ENCODE measurements at regions not wholly inside any gene's neighbourhood (a gene's known extent, or its start where the extent isn't known, plus 50 kb on each side); places are given as distances from the start of the nearest gene placed in this dataset.
"Not testable (repeated sequence)": the region's sequence is repeated elsewhere in the genome, so short reads cannot be mapped to it uniquely, and the experiment has no call there.

GRCh38 chr4:111930659-111931058 lies 214.6 kb upstream of the FAM241A start:
- no peak for DNase-seq

GRCh38 chr4:111933703-111934102 lies 211.6 kb upstream of the FAM241A start:
- DNase-seq = no peak

DNA sequence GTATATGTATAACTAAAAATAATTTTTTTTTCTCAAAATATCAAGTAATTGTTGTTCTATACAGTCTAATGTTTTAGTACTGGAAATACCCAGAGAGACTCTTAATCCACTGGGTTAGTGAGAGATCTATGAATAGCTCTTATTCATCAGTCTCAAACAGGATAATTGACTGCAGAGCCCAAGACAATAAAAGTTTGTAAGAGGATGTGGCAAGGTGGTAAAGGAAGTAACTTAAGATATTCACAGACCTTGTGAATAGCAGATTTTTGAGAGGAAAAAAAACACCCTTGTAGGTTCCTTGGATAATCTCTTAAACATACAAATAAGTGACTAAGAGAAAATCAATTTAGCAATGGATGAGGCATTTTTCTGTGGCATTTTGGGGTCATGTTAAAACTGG lies 210.9 kb upstream of the FAM241A start:
- no peak for DNase-seq

DNA sequence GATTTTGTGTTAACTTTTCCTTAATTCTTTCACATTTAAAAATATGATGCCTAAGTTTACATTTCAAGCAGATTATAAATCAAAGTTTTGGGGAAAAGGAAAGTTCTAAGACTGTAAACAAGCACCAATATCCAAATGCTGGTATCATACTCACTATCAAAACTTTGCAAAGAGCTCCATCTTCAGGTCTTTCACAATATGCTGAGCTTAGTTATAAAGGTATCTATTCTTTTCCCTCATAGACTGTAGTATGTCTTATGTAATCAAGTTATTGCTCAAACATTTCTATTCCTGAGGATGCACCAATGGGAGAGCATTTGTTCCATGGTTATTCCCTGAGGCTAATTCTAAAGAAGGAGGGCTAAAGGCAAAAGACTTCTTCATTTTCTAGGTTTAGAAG lies 207.9 kb upstream of the FAM241A start:
- DNase-seq = peak; percentile 5

- DNase-seq = no peak
These were observed 203.3 kb upstream of the FAM241A start for GRCh38 chr4:111941957-111942356.

DNA sequence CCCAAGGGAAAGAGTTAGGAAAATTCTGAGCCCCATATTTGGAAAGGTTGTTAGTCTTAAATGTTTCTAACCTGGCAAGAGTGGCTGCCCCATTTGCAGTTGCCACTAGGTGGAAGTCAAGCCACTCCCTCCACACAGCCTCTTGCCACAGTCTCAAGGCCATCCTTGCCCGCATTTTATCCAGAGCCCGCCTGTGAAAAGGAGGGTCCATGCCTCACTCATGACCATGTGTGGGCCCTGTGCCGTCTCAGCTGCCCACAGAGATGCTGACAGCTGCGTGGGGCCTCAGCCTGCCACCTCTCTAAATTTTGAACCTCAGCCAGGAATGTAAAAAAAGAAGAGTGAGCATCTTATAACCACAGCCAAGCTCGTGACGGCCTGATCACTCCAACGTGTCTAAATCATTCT lies 201.5 kb upstream of the FAM241A start:
- DNase-seq = peak; percentile 15

DNA sequence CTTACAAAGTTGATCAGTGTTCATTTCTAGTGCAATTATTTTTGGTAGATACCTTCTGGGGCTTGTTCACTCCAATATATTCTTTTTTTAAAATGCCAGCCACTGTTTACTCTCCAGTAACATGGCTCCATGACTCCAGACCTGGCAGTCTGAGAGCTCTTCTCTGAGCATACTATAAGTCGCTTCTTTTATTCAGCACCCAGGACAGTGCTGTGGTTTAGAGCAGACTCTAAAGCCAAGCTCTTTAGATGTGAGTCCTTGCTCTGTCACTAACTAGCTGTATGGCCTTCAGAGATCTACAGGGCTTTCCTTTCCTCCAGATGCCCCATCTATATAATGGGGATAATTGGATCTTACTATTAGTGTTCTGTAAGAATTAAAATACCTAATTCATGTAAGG lies 200.2 kb upstream of the FAM241A start:
- DNase-seq = no peak

DNA sequence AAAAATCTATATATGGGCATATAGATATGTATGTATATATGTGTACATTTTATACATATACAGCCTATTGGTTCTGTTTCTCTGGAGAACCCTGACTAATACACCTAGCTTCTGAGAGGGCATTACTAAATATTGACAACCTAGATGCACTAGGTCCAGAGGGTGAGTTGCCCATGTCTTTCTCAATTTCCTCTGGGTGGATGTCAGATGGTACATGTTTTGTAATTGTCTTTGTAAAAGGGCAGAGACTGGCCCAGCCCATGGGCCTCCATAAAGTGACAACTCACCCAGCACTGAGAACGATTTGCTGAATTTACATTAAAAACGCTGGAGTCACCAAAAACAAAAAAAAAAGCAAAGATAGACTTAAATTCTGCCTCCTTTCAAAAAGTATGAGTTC lies 198.5 kb upstream of the FAM241A start:
- DNase-seq = no peak

DNA sequence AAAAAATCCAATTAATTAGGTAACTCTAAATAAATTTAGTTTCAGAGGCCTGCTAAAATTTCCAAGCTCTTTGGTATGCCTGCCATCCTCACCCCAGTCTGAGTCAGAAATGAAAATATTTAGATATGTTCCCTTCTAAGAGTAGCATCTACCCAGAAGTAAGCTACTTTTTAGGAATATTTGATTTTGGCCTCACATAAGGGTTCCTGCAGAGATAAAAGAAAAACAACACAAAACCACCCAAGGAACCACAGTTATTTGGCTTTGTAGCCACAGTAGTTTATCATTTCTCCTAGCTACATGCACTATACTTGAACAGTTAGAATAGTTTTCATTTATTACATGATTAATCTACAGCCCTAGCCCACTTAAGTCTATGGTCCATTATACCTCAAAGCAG lies 192.6 kb upstream of the FAM241A start:
- no peak for DNase-seq

GRCh38 chr4:111954550-111954949 lies 190.7 kb upstream of the FAM241A start:
- DNase-seq = no peak

GRCh38 chr4:111955001-111955400 lies 190.3 kb upstream of the FAM241A start:
- no peak for DNase-seq

- no peak for DNase-seq
These were observed 188.1 kb upstream of the FAM241A start for GRCh38 chr4:111957116-111957515.

- no peak for DNase-seq
These were observed 187.3 kb upstream of the FAM241A start for GRCh38 chr4:111957997-111958396.

DNA sequence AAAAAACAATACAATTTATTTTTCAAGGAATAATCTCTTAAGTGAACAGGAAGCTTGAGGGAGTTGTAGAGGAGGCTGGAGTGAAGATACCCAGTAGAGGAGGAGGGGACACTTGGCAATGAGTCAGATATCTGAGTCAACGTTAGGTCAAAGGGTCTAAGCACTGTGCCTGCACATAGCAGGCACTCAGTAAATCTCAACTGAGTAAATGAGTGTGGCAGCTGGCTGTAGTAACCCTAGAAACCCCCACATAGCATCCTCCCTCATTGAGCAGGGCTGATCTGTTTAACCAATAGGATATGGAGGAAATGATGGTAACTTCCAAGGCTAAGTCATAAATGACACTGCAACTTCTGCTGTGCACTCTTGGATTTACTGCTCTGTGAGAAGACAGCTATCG lies 186.0 kb upstream of the FAM241A start:
- DNase-seq = no peak

DNA sequence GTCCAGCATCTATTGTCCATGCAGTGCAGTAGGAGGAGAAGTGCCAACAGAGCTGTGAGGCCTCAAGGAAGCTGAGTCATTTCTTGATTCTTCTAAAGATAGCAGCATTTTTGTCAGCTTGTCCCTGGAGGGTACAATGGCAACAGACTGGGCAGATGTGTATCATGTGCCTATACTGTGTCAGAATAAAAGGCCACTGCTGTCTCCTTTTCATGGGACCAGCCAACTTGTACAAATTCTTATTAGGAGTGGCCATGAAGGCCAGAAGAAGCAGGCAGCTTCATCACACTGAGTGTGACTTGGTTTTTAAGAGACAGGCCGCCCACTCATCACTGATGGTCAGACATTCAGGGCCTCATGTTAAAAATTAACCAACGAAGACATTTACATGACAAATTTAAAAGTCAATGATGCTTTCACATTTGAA lies 185.0 kb upstream of the FAM241A start:
- no peak for DNase-seq

- not testable (repeated sequence) for DNase-seq
These were observed 184.2 kb upstream of the FAM241A start for GRCh38 chr4:111961026-111961425.

DNA sequence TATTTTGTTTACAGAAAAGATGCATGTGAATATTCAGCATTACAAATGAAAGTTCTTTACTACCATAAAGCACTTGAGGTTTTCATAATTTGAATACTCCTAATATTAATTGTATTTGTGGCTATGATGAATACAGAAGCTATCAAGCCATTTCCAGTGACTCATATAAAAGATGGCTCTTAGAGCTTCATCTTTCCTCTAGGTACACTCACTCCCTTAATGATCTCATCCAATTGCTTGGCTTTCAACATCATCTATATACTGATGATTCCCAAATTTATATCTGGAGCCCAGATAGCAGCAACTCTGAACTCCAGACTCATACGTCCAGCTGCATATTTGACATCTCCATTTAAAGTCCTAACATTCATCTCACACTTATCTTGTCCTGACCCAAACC lies 183.4 kb upstream of the FAM241A start:
- DNase-seq = no peak

DNA sequence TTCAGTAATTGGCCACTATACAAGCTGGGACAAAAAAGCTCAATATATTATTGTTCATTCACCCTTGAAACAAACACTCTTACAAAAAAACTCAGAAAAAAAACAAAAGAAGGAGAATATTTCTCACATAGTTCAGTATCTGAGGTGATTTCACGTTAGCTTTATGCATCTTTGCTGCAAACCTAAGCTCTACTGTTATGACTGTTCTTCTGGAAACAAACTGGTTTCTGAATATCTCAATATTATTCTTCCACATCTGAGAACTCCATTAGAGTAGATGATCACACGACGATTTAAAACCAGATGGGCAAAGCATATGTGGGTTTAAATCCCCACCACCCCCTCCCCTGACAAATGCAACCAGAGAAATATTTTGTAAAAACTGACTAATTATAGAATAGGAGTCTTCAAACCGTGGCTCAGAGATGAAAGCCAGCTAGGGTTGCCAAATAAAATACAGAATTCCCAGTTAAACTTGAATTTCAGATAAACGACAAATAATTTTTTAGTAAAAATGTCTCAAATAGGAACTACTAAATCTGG lies 182.0 kb upstream of the FAM241A start:
- peak; percentile 65 for DNase-seq

GRCh38 chr4:111977419-111977965 lies 167.8 kb upstream of the FAM241A start:
- DNase-seq = no peak

GRCh38 chr4:111979921-111980320 lies 165.3 kb upstream of the FAM241A start:
- no peak for DNase-seq

DNA sequence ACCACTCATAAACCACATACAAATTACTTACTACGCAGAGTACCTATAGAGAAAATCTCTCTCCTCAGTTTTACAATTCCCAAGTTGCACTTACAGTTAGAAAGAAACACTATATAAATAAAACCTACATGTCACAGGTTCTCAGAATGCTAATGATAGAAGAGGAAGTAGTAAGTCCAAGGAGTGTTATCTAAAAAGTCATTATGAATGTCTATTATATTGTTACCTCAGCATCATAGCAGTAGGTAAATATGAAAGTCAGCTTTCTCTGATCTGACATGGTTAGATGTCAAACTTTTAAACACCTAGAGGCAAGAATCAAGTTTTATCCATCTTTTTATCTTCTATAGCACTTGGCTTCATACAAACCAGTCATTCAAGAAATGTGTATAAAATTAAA lies 163.2 kb upstream of the FAM241A start:
- no peak for DNase-seq

DNA sequence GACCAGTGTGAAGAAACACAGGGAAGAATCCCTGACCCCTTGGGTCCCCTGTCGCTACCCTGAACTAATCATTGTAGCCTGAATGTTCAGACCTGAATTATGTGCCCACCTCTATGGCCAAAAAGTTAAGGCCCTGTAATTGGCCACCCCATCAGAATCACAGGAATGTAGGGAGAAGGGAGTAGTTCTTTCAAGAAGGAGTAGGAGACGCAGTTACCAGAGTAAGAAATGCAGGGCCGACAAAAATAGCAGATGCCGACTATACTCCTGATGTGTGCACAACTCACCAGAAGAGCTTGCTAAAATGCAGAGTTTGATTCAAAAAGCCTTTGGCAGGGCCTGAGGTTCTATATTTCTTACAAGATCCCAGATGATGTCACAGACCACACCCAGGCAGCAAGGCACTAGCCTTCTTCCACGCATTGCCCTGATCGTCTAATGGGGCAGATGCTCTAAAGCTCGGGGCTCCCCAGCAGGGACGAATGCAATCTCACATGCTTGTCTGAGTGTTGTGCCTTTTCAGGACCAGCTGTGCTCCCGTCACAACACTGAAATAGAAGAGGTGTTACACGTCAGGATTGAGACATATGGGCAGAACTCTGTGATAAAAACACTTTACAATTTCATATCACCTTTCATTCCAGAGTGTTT lies 161.0 kb upstream of the FAM241A start:
- no peak for DNase-seq

- no peak for DNase-seq
These were observed 159.8 kb upstream of the FAM241A start for GRCh38 chr4:111985426-111985825.

DNA sequence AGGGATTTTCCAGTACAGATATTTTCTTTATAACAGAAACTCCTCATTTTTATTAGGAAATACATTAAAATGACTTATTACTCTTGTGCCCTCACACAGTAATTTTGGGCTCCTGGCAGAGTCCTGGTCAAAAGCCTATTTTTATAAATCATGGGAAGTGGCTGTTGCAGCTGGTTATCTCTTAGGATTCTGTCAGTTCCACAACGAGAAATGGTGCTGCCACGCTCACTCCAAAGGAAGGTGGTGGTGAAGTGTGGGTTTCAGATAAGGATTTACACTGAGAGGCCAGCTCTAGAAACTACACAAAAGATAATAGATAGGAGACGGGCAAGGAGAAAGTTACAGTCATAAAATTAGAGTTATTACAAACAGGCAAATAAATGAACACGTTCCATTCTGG lies 159.2 kb upstream of the FAM241A start:
- DNase-seq = no peak

- no peak for DNase-seq
These were observed 156.7 kb upstream of the FAM241A start for GRCh38 chr4:111988514-111988913.
